NCI-H69 (cell line): ENCODE measurements at regions not wholly inside any gene's neighbourhood (a gene's known extent, or its start where the extent isn't known, plus 50 kb on each side); places are given as distances from the start of the nearest gene placed in this dataset.
A peak's percentile ranks its signal among the peaks of the same experiment; 100 is the strongest.
"Not testable (repeated sequence)": the region's sequence is repeated elsewhere in the genome, so short reads cannot be mapped to it uniquely, and the experiment has no call there.

Experiments used
- DNase-seq: peaks from one replicate; lab custom pipeline; 2025; lab: John Stamatoyannopoulos, UW

DNA sequence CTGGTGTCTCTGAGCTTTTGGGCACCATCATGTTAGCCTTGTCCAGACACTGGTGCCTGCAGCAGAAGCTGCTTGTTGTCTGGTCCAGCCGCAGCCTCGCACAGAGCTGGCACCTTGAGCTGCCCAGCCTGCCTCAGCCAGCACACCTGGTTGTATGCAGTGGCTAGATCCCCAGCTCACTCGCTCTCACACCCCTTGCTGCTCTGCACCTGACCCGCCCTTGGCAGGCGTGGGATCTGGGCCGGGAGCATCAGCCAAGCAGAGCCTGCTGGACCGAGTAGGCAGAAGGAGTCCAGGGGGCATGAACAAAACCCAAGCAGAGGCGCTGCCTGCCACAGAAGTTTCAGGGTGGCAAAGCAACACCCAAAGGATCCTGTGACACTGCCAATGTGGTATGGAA is 79.7 kb upstream of the ITGB1 start:
- DNase-seq: no peak

DNA sequence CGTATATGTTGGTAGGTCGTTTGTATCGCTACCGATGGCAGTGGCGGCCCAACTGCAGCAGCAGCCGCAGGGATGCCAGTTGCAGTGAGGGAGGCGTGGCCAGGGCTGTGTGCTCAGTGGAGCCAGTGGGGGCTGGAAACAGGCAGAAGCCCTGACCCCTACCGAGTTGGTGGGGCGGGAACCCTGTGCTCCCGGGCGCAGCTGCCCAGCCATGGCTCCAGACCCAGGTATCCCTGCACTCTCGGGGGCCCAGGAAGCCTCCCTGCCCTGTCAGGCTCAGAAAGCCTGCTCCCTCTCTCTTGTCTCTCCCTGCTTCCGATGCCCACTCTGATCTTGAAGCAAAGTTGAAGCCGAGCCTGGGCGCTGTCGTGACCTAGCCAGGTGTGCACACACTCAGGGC is 78.6 kb upstream of the ITGB1 start:
- no peak for DNase-seq

DNA sequence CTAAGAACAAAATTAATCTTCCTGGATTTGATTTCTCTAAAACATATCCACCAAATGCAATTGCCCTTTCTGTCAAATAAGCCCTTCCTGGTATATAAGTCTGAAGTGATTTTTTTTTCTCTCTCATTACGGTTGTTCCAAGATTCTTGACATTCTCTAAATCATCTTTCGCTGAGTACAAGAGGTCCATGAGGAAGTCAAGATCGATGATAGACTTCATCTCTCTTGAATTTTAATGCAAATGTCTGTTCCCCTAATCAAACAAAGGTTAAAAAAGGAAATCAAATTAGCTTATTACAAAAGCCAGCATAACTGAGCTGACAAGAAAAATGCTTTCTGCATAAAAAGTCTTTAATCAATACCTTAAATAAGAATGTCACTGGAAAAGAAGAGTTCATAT is 77.4 kb upstream of the ITGB1 start:
- DNase-seq: no peak

GRCh38 chr10:33034931-33035330 is 76.9 kb upstream of the ITGB1 start:
- DNase-seq: no peak

- DNase-seq: no peak
These were observed 74.7 kb upstream of the ITGB1 start for GRCh38 chr10:33032654-33033151.

DNA sequence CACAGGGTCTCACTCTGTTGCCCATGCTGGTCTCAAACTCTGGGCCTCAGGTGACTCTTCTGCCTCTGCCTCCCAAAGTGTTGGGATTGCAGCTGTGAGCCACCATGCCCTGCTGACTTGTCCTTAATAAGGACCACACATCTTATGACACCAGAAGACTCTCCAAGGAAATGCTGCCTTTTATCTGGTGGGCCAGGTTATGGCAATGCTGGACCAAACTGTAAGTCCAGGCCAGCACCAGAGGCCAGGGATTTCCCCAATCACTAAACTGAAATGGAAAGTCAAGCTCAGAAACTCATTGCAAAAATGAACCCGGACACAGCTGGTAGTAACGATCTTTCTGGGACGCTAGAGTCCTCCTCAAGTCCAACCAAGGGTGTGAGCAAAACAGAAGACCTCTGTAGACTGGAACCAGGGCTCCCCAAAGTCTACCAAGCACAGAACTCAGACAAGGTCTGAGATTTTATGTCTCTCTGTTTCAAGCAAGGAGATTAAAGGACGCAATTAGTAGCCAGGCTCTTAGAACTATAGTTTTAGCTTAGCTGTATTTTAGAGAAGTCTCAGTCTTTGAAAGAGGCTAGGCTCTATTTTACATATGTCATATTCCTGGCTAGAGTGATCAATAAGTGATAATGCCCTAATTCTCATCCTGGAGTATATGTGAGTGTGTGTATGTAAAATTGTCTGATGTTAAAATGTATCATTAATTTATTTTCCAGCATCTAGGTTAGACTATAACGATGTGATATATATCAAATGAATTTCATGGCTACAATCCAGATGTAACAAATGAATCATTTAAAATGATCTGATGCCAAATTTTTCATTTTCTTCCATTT is 74.0 kb upstream of the ITGB1 start:
- DNase-seq: no peak

DNA sequence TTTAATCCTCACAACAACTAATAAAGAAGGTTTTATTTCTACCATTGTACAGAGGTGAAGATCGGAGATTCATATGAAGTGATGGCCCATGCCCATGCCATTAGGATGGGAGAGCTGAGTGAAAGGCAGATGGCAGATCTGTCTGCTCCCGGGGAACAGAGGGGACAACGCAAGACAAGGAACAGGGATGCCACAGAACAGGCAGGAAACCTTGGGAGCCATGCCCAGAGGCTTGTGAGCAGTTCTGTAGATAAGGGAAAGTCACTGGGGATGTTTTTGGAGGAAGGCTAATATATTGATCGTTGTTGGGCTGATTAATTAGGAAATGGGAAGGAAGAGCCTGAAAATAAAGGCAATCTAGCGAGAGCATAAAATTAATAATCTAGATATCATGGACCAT is 73.1 kb upstream of the ITGB1 start:
- no peak for DNase-seq

- not testable (repeated sequence) for DNase-seq
These were observed 70.5 kb upstream of the ITGB1 start for GRCh38 chr10:33028515-33028914.

DNA sequence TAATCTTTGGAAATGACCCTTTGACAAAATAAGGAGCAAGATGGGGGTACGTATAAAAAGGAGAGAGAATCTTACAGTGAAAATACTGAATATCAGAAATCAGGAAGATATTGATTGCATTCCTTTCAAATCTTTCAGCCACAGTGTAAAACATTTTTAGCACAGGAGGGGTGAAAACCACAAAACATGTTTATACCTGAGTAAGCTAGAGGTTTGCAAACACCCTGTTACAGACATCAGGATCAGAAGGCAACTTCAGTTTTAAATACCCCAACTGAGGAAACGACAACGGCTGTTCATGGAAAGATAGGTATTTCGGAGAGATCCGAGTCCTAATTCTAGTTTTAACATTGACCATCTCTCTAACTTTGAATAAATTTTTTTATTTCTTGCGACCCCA is 69.1 kb upstream of the ITGB1 start:
- DNase-seq: no peak

DNA sequence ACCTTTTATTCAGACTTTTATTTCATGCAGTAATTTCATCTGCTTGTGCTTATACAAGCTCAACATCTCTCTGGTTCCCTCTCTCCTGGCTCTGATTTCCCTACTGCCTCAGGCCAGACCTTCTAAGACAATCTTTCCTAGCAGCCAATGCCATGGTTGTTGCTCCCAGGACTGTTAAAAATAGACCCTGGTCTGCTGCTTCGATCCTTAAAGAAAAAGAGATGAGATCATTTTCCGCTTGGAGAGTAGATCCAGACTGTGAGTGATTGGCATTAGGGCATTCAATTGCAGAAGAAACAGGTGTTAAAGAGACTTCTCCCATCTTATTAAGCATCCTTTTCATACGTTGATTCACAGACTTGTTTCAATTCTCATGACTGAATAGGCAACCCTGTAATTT is 68.4 kb upstream of the ITGB1 start:
- DNase-seq: peak; percentile 53

- no peak for DNase-seq
These were observed 67.9 kb upstream of the ITGB1 start for GRCh38 chr10:33025910-33026309.

GRCh38 chr10:33025039-33025438 is 67.0 kb upstream of the ITGB1 start:
- no peak for DNase-seq

DNA sequence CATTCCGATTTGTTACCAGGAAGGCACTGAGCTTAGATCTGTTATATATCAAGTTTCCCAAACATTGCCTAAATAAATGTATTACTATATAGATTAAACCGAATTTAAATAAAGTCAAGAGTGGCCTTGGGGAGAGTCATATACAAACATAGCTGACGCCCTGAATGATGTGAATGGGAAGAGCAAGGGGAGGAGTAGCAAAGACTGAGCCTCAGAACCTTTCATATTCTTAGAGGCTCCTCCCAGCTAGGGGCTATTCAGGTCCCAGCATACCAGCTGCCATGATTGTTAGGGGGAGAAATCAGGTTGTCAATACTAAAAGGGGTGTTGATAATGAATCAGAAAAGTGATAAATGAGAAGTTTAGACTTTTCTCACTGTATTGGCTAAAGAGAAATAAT is 64.7 kb upstream of the ITGB1 start:
- no peak for DNase-seq

GRCh38 chr10:33022090-33022489 is 64.1 kb upstream of the ITGB1 start:
- no peak for DNase-seq

- DNase-seq: no peak
These were observed 59.0 kb upstream of the ITGB1 start for GRCh38 chr10:33016988-33017387.

DNA sequence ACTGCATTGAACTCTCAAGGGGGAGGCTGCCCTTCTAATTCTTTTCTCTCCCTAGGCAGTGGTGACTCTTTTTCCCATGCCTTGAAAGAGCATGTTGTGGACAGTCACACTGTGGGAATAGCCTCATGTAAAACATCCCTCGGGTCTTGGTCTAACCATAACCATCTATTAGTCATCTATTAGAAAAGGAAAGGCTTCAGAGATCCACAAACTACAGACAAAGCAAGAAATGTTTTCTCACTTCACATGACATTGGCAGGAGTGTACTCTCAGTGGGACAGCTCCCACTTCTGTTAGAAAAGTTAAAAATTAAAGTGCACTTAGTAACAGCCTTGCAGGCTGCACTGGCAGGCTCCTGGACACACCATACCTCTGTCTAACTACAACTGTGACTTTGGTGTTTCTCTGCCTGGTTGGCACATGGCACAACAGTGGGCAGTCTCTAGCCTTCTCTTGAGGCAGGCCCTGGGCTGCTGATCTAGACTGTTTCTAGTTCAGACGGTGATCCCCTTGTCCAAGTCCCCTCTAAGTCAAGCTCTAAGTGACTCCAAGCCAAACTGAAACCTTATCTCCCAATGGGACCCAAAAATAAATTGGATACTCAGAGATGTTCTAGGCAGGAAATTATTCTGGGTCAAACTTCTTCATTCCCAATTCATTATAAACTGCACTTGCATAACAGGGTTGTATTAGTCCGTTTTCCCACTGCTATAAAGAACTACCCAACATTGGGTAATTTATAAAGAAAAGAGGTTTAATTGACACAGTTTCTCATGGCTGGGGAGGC is 57.9 kb upstream of the ITGB1 start:
- no peak for DNase-seq

GRCh38 chr10:33013331-33013730 is 55.3 kb upstream of the ITGB1 start:
- DNase-seq: not testable (repeated sequence)

DNA sequence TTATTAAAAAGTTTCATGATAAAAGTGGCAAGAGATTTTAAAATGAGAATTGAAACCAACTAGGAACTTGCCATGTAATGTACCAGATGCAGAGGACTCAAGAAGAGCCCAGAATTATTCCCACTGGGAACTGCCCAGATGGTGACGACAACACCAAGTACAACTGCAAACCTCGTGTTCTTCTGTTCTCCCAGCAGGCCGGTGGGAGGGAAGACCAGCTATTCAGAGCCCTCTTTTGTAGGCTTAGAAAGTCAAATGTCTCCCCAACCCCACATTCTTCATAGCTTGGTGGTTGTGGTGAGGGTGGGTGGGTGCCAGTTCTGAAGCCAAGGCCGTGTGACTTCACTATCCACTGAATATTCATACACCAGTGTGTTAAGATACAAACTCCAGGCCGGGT is 54.3 kb upstream of the ITGB1 start:
- peak; percentile 4 for DNase-seq

GRCh38 chr10:33010132-33011037 is 52.4 kb upstream of the ITGB1 start:
- peak; percentile 66 for DNase-seq

- DNase-seq: no peak
These were observed 51.5 kb upstream of the ITGB1 start for GRCh38 chr10:33009244-33010131.
